HUDEP-2 (cell line): ENCODE measurements at regions not wholly inside any gene's neighbourhood (a gene's known extent, or its start where the extent isn't known, plus 50 kb on each side); places are given as distances from the start of the nearest gene placed in this dataset.
"Not testable (repeated sequence)": the region's sequence is repeated elsewhere in the genome, so short reads cannot be mapped to it uniquely, and the experiment has no call there.

Experiments used
- DNase-seq, 76 experiments: peaks; one replicate each; lab custom pipeline; 2025; ENCODE audit not compliant: unreplicated experiment in 76 of 76; lab: John Stamatoyannopoulos, UW

- DNase-seq: peak in 57 of 76 experiments; percentile 3 to 73 (median 37)
Observed at GRCh38 chr12:107607464-107608392, 77.9 kb upstream of the PWP1 start.

GRCh38 chr12:107608779-107609178, 76.8 kb upstream of the PWP1 start:
- DNase-seq: not testable (repeated sequence)

- DNase-seq: peak in 5 of 76 experiments; percentile 1 to 16 (median 9)
Observed at GRCh38 chr12:107610021-107610859, 75.4 kb upstream of the PWP1 start.

- no peak for DNase-seq
Observed at GRCh38 chr12:107612508-107612907, 73.1 kb upstream of the PWP1 start.

GRCh38 chr12:107616941-107617340, 68.7 kb upstream of the PWP1 start:
- no peak for DNase-seq

- DNase-seq: no peak
Observed at GRCh38 chr12:107618106-107618505, 67.5 kb upstream of the PWP1 start.

GRCh38 chr12:107619831-107620230, 65.8 kb upstream of the PWP1 start:
- no peak for DNase-seq

- peak in 9 of 76 experiments; percentile 1 to 42 (median 19) for DNase-seq
Observed at GRCh38 chr12:107622001-107622400, 63.6 kb upstream of the PWP1 start.

- no peak for DNase-seq
Observed at GRCh38 chr12:107624493-107624892, 61.1 kb upstream of the PWP1 start.

- DNase-seq: no peak
Observed at GRCh38 chr12:107631715-107632114, 53.9 kb upstream of the PWP1 start.

- DNase-seq: peak in 3 of 76 experiments; percentile 11 to 24 (median 20)
Observed at GRCh38 chr12:107632246-107632645, 53.4 kb upstream of the PWP1 start.

- DNase-seq: no peak
Observed at GRCh38 chr12:107634530-107634929, 51.1 kb upstream of the PWP1 start.

GRCh38 chr12:107635139-107635538, 50.5 kb upstream of the PWP1 start:
- DNase-seq: no peak
